ENCODE measurements at regions not wholly inside any gene's neighbourhood (a gene's known extent, or its start where the extent isn't known, plus 50 kb on each side); places are given as distances from the start of the nearest gene placed in this dataset.

GRCh38 chr5:135707302-135707701 is 127.2 kb upstream of the SLC25A48 start:
- no peak for DNase-seq (ENCODE audit: extremely low read depth, low read depth)
- no peak for TF ChIP-seq CTCF (IDR thresholded peaks at IDR 0.05; ENCODE audit: low read depth, low read length)

GRCh38 chr5:135706893-135707292 is 127.6 kb upstream of the SLC25A48 start:
- no peak for DNase-seq (ENCODE audit: extremely low read depth, low read depth)
- TF ChIP-seq CTCF (IDR thresholded peaks at IDR 0.05; ENCODE audit: low read depth, low read length): no peak

- no peak for TF ChIP-seq CTCF (IDR thresholded peaks at IDR 0.05; ENCODE audit: low read depth, low read length)
Observed at GRCh38 chr5:135706474-135706873, 127.7 kb upstream of the CXCL14 start.

GRCh38 chr5:135705941-135706466 is 127.2 kb upstream of the CXCL14 start:
- DNase-seq (ENCODE audit: extremely low read depth, low read depth): no peak
- TF ChIP-seq CTCF (IDR thresholded peaks at IDR 0.05; ENCODE audit: low read depth, low read length): no peak

More at GRCh38 chr5:135706474-135706873, 127.7 kb upstream of the CXCL14 start:
- DNase-seq (ENCODE audit: extremely low read depth, low read depth): no peak

- no peak for DNase-seq (ENCODE audit: extremely low read depth, low read depth)
Observed at GRCh38 chr5:135705141-135705631, 126.4 kb upstream of the CXCL14 start.

GRCh38 chr5:135704616-135705015 is 125.8 kb upstream of the CXCL14 start:
- TF ChIP-seq CTCF (IDR thresholded peaks at IDR 0.05; ENCODE audit: low read depth, low read length): no peak
- DNase-seq (ENCODE audit: extremely low read depth, low read depth): no peak

More at GRCh38 chr5:135705141-135705631, 126.4 kb upstream of the CXCL14 start:
- TF ChIP-seq CTCF (IDR thresholded peaks at IDR 0.05; ENCODE audit: low read depth, low read length): no peak

GRCh38 chr5:135703016-135703550 is 124.3 kb upstream of the CXCL14 start:
- no peak for DNase-seq (ENCODE audit: extremely low read depth, low read depth)
- TF ChIP-seq CTCF (IDR thresholded peaks at IDR 0.05; ENCODE audit: low read depth, low read length): no peak

Data from AG09319 (cell line).